Fibroblast of peridontal ligament (primary cell): ENCODE measurements at regions not wholly inside any gene's neighbourhood (a gene's known extent, or its start where the extent isn't known, plus 50 kb on each side); places are given as distances from the start of the nearest gene placed in this dataset.
"Not testable (repeated sequence)": the region's sequence is repeated elsewhere in the genome, so short reads cannot be mapped to it uniquely, and the experiment has no call there.

Experiments used
- DNase-seq: peaks from one replicate; pipeline ENCODE4 v3.0.0-alpha.2; 2010; ENCODE audit errors: extremely low read depth

DNA sequence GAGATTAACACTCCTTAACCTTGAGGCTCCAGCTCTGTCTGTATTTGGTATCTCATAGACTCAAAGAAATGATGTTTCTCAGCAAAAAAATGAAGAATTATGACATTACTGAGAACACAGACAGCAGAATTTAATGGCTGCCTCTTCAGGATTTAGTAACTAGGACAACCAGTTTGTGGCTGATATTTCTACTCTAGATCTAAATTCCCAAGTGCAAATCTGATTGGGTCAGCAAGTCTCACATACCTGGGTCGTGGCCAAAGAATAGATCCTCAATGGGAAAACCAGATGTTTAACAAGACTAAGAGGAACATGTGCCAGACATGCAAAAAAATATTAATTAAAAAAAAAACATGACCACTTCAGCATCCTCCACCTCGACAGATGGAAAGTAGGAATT, 608.9 kb downstream of the DTWD2 start:
- no peak for DNase-seq

GRCh38 chr5:118378959-118379358, 609.4 kb downstream of the DTWD2 start:
- DNase-seq = no peak

DNA sequence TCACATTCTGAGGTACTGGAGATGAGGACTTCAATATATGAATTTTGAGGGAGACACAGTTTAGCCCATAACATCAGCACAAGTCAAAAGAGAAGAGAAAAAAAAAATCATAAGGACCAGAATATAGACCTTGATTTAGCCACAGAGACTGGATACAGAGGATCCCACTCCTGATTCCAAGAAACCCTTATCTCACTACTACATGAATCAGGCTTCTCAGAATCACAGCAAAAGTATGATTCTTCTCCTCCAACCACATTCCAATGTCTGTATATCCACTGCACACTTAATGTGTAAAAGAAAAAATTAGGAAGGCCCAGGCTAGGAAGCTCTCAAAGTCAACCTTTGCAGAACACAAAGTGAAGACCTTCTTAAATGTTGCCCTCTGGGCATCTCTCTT, 610.9 kb downstream of the DTWD2 start:
- no peak for DNase-seq

- peak; percentile 5 for DNase-seq
These were observed 616.1 kb downstream of the DTWD2 start for GRCh38 chr5:118371973-118372831.

DNA sequence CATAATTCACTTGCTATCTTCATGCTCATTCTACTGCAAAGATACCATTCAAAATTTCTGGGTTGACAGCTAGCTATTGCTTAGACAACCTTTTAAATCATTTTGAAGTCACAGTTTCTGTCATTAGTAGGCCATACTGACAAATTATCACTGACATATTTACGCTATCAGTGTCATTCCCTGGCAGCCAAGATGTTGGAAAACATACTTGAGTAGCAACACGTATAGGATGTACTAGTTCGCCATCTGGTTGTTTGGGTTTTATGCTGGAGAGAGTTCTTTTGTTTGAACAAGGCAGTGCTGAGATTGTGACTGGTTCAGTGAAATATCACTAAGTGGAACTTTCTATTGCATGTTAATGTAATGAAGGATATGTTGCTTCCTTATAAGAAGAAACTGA, 621.9 kb downstream of the DTWD2 start:
- no peak for DNase-seq

GRCh38 chr5:118365718-118366117, 622.6 kb downstream of the DTWD2 start:
- no peak for DNase-seq

DNA sequence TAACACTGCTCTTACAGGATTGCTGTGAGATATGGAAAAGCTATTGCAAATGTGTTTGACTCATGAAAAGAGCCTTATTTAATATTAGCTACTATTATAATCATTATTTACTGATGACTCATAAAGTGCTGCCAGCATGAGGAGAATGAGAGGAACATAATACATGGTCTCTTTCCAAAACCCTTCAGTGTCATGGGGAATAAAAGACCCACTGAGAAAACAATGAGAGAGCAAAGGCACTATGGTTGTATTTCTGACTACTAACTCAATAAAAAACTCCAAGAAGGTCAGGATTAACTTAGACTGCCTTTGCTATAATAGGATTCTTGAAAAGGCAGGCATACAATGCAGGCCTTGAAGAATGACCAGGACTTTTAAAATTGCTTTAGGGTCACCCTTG, 633.5 kb downstream of the DTWD2 start:
- no peak for DNase-seq

GRCh38 chr5:118353970-118354369, 634.4 kb downstream of the DTWD2 start:
- DNase-seq = no peak

DNA sequence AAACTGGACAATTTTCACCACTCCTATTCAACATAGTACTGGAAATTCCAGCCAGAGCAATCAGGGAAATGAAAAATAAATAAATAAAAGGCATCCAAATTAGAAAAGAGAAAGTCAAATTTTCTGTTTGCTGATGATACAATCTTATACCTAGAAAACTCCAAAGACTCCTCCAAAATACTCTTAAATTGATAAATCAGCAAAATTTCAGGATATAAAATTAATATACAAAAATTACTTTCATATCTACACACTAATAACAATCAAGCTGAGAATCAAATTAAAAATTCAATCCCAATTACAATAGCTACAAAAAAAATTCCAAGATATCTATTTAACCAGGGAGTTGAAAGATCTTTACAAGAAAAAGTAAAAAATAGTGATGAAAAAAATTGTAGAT, 651.9 kb downstream of the DTWD2 start:
- no peak for DNase-seq

DNA sequence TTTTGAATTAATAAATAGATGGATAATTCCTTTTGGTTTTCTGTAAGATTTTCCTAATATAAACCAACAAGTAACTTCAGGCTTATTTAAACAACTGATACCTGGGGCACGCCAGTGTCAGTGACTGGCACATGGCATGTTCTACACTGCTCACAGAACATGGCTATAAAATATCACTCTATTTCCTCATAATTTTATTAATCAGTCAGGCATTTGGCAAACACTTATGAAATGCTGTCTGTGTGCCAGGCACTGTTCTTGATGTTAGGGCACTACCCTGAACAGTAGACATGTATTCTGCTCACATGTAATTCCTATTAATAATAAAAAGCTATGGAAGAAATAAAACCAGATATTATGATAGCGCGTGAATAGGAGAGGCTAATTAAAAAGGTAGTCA, 661.0 kb downstream of the DTWD2 start:
- no peak for DNase-seq

- peak; percentile 68 for DNase-seq
These were observed 661.8 kb downstream of the DTWD2 start for GRCh38 chr5:118326481-118327045.

DNA sequence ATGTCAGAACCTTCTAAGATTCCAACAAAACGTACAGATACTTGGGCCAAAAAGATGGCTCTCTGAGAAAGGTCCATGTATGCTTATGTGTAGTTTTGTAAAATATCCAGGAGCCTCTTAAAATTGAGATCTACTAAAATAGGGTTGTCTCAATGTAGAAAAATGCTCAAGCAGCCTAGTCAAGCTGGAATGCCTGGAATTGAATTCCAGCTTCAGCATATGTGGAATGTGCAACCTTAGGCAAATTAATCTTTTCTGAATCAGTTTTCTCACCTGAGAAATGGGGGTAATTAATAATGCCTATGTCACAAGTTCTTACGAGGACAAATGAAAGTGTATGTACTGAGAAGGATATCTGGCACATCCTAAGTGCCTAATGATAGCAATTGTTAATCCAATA, 662.4 kb downstream of the DTWD2 start:
- peak; percentile 27 for DNase-seq

DNA sequence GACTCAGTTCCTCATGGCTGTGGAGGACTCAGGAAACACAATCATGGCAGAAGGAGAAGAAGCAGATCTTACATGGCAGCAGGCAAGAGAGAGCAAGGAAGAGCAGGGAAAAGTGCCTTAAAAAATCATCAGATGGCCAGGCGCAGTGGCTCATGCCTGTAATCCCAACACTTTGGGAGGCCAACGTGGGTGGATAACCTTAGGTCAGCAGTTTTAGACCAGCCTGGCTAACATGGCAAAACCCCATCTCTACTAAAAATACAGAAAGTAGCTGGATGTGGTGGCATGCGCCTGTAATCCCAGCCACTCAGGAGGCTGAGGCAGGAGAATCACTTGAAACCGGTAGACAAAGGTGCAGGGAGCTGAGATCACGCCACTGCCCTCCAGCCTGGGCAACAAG, 664.6 kb downstream of the DTWD2 start:
- not testable (repeated sequence) for DNase-seq

DNA sequence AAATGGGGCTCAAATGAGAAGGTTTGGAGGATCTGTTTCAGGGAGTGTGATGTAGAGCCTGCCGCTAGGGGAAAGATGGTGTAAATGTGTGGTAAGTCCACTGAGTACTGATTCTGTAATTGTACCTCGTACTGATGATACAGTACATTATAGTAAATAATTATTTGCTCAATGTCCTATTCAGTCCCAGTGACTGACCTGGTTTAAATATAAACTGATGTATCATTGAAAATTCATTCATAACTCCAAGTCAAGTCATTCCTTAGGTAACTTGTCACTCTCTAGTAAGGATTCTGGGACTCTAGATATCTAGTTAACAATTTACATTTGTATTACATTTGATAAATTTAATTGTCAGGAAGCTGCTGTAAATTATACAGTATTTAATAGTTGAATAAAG, 667.3 kb downstream of the DTWD2 start:
- DNase-seq = no peak

GRCh38 chr5:118320121-118320520, 668.2 kb downstream of the DTWD2 start:
- DNase-seq = no peak

DNA sequence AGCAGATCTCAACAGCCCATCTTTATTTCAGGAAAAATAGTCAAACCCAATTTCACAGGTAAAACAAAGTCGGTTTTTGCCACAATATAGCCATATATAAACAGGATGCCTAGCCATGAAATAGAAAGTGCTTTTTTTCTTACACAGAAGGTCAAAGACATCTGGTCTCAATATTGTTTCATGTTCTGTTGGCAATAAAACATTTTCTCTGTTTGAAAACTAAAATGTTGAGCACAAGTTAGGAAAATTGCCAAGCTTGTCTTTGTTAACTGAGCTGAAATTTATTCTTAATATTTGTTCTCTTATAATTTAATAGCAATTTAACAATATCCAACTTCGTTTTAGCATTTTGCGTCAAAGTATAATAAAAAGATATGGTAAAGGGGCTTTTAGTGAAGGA, 673.4 kb downstream of the DTWD2 start:
- peak; percentile 60 for DNase-seq

- no peak for DNase-seq
These were observed 677.1 kb downstream of the DTWD2 start for GRCh38 chr5:118311103-118311819.

- no peak for DNase-seq
These were observed 677.9 kb downstream of the DTWD2 start for GRCh38 chr5:118310401-118310800.

DNA sequence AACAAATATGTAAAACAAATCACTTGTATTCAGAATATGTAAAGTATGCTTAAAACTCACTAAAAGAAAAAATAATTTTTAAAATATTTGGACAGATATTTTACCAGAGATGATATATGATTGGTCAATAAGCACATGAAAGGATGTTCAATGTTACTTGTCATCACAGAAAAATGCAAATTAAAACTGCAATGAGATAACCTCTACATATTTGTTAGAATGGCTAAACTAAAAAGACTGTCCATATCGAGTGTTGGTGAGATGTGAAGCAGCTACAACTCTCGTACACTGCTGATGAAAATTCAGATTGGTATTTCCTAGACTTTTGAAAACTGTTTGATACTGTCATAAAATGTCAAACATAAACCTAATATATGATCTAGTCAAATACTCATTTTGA, 685.1 kb downstream of the DTWD2 start:
- DNase-seq = no peak

DNA sequence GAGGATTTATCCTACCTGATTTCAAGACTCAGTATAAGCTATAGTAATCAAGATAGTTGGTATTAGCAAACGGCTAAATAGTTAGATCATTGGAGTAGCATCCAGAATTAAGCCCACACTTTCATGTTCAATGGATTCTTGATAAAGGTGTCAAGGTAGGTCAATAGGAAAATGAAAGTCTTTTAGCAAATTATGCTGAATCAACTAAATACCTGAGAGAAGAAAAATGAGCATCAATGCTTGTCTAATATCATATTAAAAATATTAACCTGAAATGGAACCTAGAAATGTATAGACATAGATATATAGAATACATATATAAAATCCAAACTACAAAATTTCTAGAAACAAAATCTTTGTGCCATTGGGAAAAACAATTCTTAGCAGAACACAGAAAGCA, 685.6 kb downstream of the DTWD2 start:
- DNase-seq = no peak

GRCh38 chr5:118301696-118302095, 686.7 kb downstream of the DTWD2 start:
- no peak for DNase-seq

GRCh38 chr5:118295045-118295444, 693.3 kb downstream of the DTWD2 start:
- DNase-seq = no peak

DNA sequence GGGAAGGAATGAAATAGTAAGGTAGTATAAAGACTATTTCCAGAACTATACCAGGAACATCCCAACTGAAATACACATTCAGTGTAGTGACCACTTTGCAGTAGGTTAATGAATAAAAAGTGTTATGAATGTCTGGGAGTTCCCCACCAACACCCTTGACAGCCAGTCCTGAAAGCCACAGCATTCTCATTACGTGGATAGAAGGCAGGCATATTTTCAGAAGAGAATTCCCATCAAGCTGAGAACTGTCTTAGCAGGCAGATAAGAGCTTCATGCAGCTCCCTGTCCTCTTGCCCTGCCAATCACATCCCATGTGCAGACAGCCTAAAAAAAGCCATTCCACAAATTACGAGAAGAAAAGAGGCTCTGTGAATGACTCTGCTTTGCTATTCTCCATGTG, 695.0 kb downstream of the DTWD2 start:
- DNase-seq = no peak
